ACHN (cell line): ENCODE measurements at regions not wholly inside any gene's neighbourhood (a gene's known extent, or its start where the extent isn't known, plus 50 kb on each side); places are given as distances from the start of the nearest gene placed in this dataset.
"Not testable (repeated sequence)": the region's sequence is repeated elsewhere in the genome, so short reads cannot be mapped to it uniquely, and the experiment has no call there.

Experiments used
- DNase-seq: peaks from one replicate; pipeline ENCODE4 v3.0.0-alpha.2; 2015
- in situ Hi-C: cut with HindIII; loops from 2 replicates; pipeline ENCODE4 v1.10.0; 2017; ENCODE audit warnings: low sequenced_read_pairs, low pct_ligation_motif_present, low pct_unique_long_range_greater_than_20kb

GRCh38 chrX:38929966-38930421 lies 128.7 kb downstream of the MID1IP1 start:
- in situ Hi-C loops: no loop called here
- no peak for DNase-seq

GRCh38 chrX:38930474-38930873 lies 129.2 kb downstream of the MID1IP1 start:
- in situ Hi-C loops: no loop called here
- DNase-seq: no peak

- in situ Hi-C loops: no loop called here
- DNase-seq: no peak
Observed at GRCh38 chrX:38935561-38935960, 134.3 kb downstream of the MID1IP1 start.

DNA sequence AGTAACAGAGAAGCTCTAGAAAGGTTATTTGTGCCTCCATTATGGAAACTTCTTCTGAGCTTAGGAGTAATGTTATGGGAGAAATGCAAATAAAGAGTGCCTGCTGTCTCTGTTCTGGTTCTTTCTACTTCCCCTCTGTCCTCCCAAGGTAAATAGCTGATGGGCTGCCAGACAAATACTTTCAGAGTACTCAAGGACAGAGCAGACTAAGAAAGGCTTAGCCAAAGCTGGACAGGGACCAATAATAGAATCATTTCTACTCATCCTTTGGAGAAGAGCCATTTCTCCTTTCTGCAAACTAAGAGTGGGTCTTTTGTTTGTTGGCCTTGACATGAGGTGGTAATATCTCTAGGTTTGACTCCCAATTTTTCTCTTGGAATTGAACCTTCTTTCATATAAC lies 136.1 kb downstream of the MID1IP1 start:
- no peak for DNase-seq
- in situ Hi-C loops: no loop called here

GRCh38 chrX:38937926-38938325 lies 136.7 kb downstream of the MID1IP1 start:
- DNase-seq: no peak
- in situ Hi-C loops: no loop called here

DNA sequence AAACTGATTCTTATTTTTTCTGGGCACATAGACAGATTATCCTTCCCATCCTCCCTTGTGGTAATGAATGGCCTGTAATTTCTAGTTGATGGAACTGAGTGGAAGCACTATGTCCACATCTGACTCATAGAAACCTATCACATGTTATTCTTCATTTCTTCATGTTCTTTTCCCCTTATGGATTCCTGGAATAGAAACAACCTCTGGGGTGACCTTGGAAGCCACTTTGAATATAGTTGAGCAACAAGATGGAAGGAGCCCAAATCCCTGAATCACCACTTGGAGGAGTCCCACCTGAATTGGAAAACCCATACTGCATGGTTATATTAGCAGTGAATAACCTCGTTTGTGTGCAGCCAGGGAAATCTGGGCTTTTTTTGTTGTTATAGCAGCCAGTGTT lies 137.8 kb downstream of the MID1IP1 start:
- in situ Hi-C loops: no loop called here
- DNase-seq: no peak

GRCh38 chrX:38940547-38940946 lies 139.3 kb downstream of the MID1IP1 start:
- no peak for DNase-seq
- in situ Hi-C loops: no loop called here

GRCh38 chrX:38941675-38942074 lies 140.4 kb downstream of the MID1IP1 start:
- no peak for DNase-seq
- in situ Hi-C loops: no loop called here

DNA sequence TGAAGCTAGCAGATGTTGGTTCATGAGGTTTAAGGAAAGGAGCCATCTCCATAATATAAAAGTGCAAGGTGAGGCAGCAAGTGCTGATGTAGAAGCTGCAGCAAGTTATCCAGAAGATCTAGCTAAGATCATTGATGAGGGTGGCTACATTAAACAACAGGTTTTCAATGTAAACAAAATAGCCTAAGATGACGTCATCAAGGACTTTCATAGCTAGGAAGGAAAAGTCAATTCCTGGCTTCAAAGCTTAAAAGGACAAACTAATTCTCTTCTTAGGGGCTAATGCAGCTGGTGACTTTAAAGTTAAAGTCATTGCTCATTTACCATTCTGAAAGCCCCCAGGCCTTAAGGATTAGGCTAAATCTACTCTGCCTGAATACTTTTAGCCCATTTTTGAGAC lies 141.9 kb downstream of the MID1IP1 start:
- DNase-seq: no peak
- in situ Hi-C loops: no loop called here

- no peak for DNase-seq
- in situ Hi-C loops: no loop called here
Observed at GRCh38 chrX:38948046-38948445, 146.8 kb downstream of the MID1IP1 start.

- in situ Hi-C loops: no loop called here
- no peak for DNase-seq
Observed at GRCh38 chrX:38954520-38954919, 153.3 kb downstream of the MID1IP1 start.

GRCh38 chrX:38959736-38960135 lies 158.5 kb downstream of the MID1IP1 start:
- in situ Hi-C loops: no loop called here

DNA sequence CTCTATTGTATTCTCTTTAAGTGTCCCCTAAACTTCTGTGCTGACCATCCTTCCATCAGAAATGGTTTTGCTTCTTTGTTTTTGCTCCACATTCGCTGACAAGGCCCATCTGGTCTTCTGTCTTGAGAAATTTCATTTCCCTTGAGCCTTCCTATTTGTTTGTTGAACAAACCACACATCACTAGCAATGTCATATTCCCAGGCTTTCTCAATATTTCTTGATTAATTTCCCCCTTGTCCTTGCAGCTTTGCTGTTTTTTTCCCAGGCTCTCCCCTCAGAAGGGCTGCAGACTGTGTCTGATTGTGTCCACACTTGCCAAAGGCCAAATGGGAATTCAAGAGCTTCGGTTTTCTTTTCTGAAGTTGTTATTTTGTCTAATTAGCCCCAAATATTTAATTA lies 158.9 kb downstream of the MID1IP1 start:
- no peak for DNase-seq
- in situ Hi-C loops: no loop called here

More at GRCh38 chrX:38959736-38960135, 158.5 kb downstream of the MID1IP1 start:
- DNase-seq: no peak

- no peak for DNase-seq
- in situ Hi-C loops: no loop called here
Observed at GRCh38 chrX:38961936-38962335, 160.7 kb downstream of the MID1IP1 start.

DNA sequence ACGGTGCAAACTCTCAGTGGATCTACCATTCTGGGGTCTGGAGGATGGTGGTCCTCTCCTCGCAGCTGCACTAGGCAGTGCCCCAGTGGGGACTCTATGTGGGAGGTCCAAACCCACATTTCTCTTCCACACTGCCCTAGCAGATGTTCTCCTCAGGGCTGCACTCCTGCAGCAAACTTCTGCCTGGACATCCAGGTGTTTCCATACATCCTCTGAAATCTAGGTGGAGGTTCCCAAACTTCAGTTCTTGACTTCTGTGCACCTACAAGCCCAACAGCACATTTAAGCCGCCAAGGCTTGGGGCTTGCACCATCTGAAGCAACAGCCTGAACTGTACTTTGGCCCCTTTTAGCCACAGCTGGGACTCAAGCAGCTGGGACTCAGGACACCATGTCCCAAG lies 162.0 kb downstream of the MID1IP1 start:
- in situ Hi-C loops, DNase-seq: not testable (repeated sequence)

DNA sequence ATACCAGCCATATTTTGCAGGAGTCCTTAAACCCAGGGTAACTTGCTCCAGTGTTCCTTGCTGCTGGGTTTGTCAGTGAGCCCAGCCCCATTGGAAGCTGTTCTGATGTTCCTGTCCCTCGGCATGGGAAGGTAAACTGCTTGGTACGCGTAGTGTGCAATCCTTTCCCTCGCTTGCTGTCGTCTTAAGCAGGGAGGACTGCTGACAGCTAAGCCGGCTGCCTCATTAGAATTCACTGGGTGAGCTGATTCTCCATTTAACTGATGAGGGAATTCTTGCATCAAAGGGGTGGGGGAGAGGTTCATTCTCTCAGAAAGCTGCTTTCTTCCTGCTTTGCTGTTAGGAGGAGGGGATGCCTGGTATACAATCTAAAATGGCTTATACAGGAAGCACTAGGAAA lies 164.6 kb downstream of the MID1IP1 start:
- no peak for DNase-seq
- in situ Hi-C loops: no loop called here

DNA sequence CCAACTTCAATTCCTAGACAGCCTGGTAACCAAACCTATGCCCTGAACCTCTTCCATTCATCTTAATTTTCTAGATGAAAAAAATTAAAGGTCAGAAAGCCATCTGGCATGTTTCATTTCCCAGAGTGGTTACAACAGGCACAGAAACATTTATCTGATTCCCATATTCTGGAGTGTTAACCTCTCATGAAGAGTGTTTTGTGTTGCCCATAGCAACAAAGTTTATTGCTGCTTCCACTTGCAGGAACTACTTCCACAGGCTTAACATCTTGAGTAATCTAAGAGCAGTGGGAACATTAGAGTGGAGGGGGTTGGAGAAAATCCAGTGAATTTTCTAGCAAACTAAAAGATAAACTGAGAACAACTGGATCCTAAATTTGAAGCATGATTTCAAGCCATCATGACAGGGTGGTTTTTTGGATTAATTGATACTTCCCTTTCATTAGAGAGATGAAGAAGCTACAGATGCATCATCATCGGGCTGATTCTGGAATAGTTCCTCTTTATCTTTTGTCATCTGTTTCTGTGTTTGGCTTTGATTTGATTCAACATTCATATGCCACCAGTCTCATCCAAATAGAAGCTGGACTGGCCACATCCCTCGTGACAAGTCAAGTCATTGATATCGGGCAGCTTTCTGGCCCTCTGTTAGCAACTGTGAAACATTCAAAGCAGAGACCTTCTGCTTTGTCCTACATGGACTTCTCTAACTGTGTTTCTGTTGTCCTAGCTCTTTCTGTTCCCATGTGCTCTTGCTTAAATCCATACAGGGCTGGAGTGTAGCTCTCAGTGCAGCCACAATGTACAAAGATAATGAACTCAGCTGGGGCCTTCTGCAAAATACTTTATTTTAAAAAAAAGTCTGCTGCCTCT lies 167.3 kb downstream of the MID1IP1 start:
- in situ Hi-C loops: no loop called here
- DNase-seq: no peak

DNA sequence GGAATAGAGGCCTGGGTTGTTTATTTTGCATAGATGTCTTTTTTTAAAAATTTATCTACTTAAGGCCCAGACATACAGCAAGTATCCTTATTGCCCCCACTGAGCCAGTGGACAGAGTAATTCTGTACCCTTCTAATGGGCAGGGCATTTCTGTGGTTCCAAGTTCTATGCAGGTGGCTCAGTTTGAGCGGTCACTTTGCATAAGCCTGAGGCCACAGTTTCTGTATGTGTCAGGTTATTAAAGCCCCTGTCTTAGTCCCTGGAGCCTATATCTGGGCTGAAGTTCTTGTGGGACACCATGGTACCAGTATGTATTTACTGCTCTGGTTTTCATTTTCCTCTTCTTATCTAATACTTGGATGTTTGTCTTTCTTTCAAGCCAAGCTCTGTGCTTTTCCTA lies 168.8 kb downstream of the MID1IP1 start:
- in situ Hi-C loops: no loop called here
- no peak for DNase-seq

GRCh38 chrX:38970845-38971244 lies 169.6 kb downstream of the MID1IP1 start:
- in situ Hi-C loops: no loop called here
- no peak for DNase-seq

- in situ Hi-C loops: no loop called here
- no peak for DNase-seq
Observed at GRCh38 chrX:38973322-38973721, 172.1 kb downstream of the MID1IP1 start.
